Activated B cell treated with CpG ODN at 0.5 μM for 24 hours (primary cell): ENCODE measurements at regions not wholly inside any gene's neighbourhood (a gene's known extent, or its start where the extent isn't known, plus 50 kb on each side); places are given as distances from the start of the nearest gene placed in this dataset.

Source experiments
- ATAC-seq: fragments of 200-7000 bp; cut with Tn5 transposase; one replicate; pipeline ENCODE4 v1.10.0; 2021; ENCODE audit warnings: low read depth, mild to moderate bottlenecking, moderate library complexity
- CTCF ChIA-PET: fragments of 350-600 bp; sonication (Branson Sonifier 250); formaldehyde crosslinking; loops from one replicate; lab custom pipeline; 2021; ENCODE audit warnings: antibody characterized with exemption; lab: Charles Lee
- POLR2A ChIA-PET: fragments of 350-600 bp; sonication (Branson Sonifier 250); formaldehyde crosslinking; loops from one replicate; lab custom pipeline; 2021; ENCODE audit warnings: antibody characterized with exemption; lab: Charles Lee
- DNase-seq: peaks from one replicate; pipeline ENCODE4 v3.0.0; 2022
- H3K27ac Mint-ChIP-seq: one replicate; pipeline ENCODE4 v1.8.0; 2020; ENCODE audit warnings: mixed read lengths
- H3K27me3 Mint-ChIP-seq: one replicate; pipeline ENCODE4 v1.8.0; 2021; ENCODE audit warnings: mixed read lengths
- H3K36me3 Mint-ChIP-seq: one replicate; pipeline ENCODE4 v1.8.0; 2021; ENCODE audit warnings: low read depth, mixed read lengths
- H3K4me1 Mint-ChIP-seq: one replicate; pipeline ENCODE4 v1.8.0; 2021; ENCODE audit warnings: mixed read lengths
- H3K4me3 Mint-ChIP-seq: one replicate; pipeline ENCODE4 v1.8.0; 2020; ENCODE audit warnings: mild to moderate bottlenecking, mixed read lengths
- H3K9me3 Mint-ChIP-seq: one replicate; pipeline ENCODE4 v1.8.0; 2020; ENCODE audit warnings: mixed read lengths
- intact Hi-C: fragments of 100-400 bp; cut with micrococcal nuclease; formaldehyde crosslinking; loops from one replicate; pipeline ENCODE4 v1.15.1; 2024
- TF ChIP-seq, protein P1 (sequence below): fragments of 200-600 bp; IDR thresholded peaks from one replicate; pipeline ENCODE4 v1.8.0; 2022; ENCODE audit warnings: antibody characterized with exemption, mild to moderate bottlenecking

DNA sequence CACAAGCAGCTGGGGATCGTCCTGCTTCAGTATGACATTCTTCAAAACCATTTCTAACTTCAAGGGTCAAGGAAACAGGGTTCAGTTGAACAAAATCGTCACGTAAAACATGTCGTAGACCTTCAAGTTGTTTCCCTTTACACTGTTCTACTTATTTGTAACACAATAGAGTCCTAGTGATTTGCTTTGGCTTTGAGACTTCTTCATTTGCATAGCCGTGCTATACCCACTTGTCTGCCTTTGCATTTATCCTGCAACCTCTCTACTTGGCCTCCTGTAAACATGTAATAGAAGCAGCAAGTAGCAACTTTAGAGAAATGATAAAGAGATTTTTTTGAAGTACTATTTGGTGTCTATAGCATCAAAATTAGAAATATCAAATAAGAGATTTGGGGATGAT lies 194.9 kb downstream of the SLC7A11 start:
- H3K27me3 Mint-ChIP-seq = no peaks in the 10 kb centered on the region
- no peak overlapping the region for H3K27ac Mint-ChIP-seq
- TF ChIP-seq, protein P1, sequence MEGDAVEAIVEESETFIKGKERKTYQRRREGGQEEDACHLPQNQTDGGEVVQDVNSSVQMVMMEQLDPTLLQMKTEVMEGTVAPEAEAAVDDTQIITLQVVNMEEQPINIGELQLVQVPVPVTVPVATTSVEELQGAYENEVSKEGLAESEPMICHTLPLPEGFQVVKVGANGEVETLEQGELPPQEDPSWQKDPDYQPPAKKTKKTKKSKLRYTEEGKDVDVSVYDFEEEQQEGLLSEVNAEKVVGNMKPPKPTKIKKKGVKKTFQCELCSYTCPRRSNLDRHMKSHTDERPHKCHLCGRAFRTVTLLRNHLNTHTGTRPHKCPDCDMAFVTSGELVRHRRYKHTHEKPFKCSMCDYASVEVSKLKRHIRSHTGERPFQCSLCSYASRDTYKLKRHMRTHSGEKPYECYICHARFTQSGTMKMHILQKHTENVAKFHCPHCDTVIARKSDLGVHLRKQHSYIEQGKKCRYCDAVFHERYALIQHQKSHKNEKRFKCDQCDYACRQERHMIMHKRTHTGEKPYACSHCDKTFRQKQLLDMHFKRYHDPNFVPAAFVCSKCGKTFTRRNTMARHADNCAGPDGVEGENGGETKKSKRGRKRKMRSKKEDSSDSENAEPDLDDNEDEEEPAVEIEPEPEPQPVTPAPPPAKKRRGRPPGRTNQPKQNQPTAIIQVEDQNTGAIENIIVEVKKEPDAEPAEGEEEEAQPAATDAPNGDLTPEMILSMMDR = no peak
- intact Hi-C loops = no loop called here
- H3K4me1 Mint-ChIP-seq = no peaks in the 10 kb centered on the region
- no peak overlapping the region for H3K4me3 Mint-ChIP-seq
- H3K9me3 Mint-ChIP-seq = no peaks in the 10 kb centered on the region
- ChIA-PET CTCF (no interaction called here), POLR2A (no interaction called here)
- ATAC-seq = no peak
- DNase-seq = no peak
- no peaks in the 10 kb centered on the region for H3K36me3 Mint-ChIP-seq

- CTCF ChIA-PET = no interaction called here
- no peak overlapping the region for H3K4me3 Mint-ChIP-seq
- H3K27me3 Mint-ChIP-seq = no peaks in the 10 kb centered on the region
- POLR2A ChIA-PET = no interaction called here
- TF ChIP-seq, protein P1 = no peak
- no peak for DNase-seq
- intact Hi-C loops = no loop called here
- H3K27ac Mint-ChIP-seq = no peak overlapping the region
- no peaks in the 10 kb centered on the region for H3K4me1 Mint-ChIP-seq
- ATAC-seq = no peak
- no peaks in the 10 kb centered on the region for H3K36me3 Mint-ChIP-seq
- no peaks in the 10 kb centered on the region for H3K9me3 Mint-ChIP-seq
Measured at GRCh38 chr4:138045036-138045435, 197.1 kb downstream of the SLC7A11 start.

DNA sequence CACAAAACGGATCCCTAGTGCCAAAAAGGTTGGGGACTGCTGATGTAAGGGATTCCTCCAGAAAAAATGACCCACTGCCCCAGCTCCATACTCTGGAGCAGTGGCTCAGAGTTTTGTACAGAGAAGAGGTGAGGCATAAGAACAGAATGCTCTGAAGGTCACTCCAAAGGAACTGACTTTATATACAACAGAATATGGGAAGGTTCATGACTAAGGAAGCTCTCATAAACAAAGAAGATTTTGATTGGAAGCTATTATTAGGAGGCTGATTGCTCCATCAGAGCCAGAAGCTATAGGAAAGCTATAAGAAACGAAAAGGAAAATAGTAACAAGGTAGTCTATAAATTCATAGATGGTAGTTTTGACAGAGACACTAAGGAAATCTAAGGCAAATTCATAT lies 203.1 kb downstream of the SLC7A11 start:
- no peak for DNase-seq
- Mint-ChIP-seq H3K36me3 (no peaks in the 10 kb centered on the region), H3K4me3 (no peak overlapping the region), H3K27me3 (no peaks in the 10 kb centered on the region), H3K27ac (no peak overlapping the region), H3K9me3 (no peaks in the 10 kb centered on the region), H3K4me1 (peaks cover 11% of the 10 kb centered on the region)
- TF ChIP-seq, protein P1 = no peak
- POLR2A ChIA-PET = no interaction called here
- no peak for ATAC-seq
- CTCF ChIA-PET = interaction anchor here (6.4 kb wide), 1 partner anchor 52 kb away, joined by 32 read pairs; no protein-coding TSS in a partner anchor
- intact Hi-C loops = loop anchor here (10.0 kb wide), 1 partner anchor 486 kb away; no protein-coding TSS in a partner anchor

- ATAC-seq = no peak
- H3K4me1 Mint-ChIP-seq = peaks cover 11% of the 10 kb centered on the region
- CTCF ChIA-PET = interaction anchor here (1.3 to 6.4 kb wide), 3 partner anchors 53 to 643 kb away, joined by 7 to 32 read pairs (median 19); no protein-coding TSS in a partner anchor
- no peaks in the 10 kb centered on the region for H3K9me3 Mint-ChIP-seq
- no peak for DNase-seq
- H3K36me3 Mint-ChIP-seq = no peaks in the 10 kb centered on the region
- H3K27me3 Mint-ChIP-seq = no peaks in the 10 kb centered on the region
- intact Hi-C loops = loop anchor here (10.0 kb wide), 1 partner anchor 487 kb away; no protein-coding TSS in a partner anchor
- H3K4me3 Mint-ChIP-seq = no peak overlapping the region
- TF ChIP-seq, protein P1 = no peak
- no peak overlapping the region for H3K27ac Mint-ChIP-seq
- POLR2A ChIA-PET = no interaction called here
Measured at GRCh38 chr4:138037696-138038095, 204.5 kb downstream of the SLC7A11 start.

DNA sequence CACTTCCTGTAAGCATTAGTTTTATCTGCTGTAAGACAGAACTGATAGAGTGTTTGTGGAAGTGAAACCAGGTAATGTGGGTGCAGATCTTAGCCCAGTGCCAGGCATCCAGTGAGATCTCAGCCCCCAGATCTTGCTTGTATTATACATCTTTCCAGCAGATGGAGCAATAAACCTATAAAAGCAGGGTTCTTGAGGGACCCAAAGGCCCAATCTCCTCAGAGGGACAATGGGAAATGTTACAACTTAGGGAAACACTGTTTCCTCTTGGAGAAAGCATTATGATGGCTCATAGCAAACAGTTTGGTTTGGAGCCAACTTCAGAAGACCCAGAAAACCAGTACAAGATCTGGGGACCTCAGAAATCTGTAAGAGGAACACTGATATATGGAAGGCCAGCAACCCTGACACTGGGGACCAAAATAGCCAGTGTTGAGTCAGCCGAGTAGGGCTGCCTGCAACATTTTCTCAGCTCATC lies 206.3 kb downstream of the SLC7A11 start:
- intact Hi-C loops = loop anchor here (1.0 to 10.0 kb wide), 6 partner anchors 54 to 835 kb away; no protein-coding TSS in a partner anchor
- peak; percentile 100 for ATAC-seq
- H3K27ac Mint-ChIP-seq = peak overlapping the region; percentile 52
- H3K4me3 Mint-ChIP-seq = no peak overlapping the region
- H3K27me3 Mint-ChIP-seq = peaks cover under 1% of the 10 kb centered on the region
- H3K4me1 Mint-ChIP-seq = peaks cover 11% of the 10 kb centered on the region
- TF ChIP-seq, protein P1 = no peak
- ChIA-PET POLR2A (no interaction called here), CTCF (interaction anchor here (0.7 to 6.4 kb wide), 7 partner anchors 22 to 835 kb away, joined by 3 to 32 read pairs (median 5); no protein-coding TSS in a partner anchor)
- no peaks in the 10 kb centered on the region for H3K9me3 Mint-ChIP-seq
- no peaks in the 10 kb centered on the region for H3K36me3 Mint-ChIP-seq
- peak; percentile 19 for DNase-seq
